ENCODE measurements at regions not wholly inside any gene's neighbourhood (a gene's known extent, or its start where the extent isn't known, plus 50 kb on each side); places are given as distances from the start of the nearest gene placed in this dataset.
A peak's percentile ranks its signal among the peaks of the same experiment; 100 is the strongest.

GRCh38 chr16:50467559-50467942 is 80.6 kb upstream of the NKD1 start:
- H3K9ac ChIP-seq (ENCODE audit: extremely low read depth, low read length, poor library complexity, severe bottlenecking): no peak overlapping the region
- H3K4me1 Mint-ChIP-seq: peaks cover 22% of the 10 kb centered on the region
- H3K27me3 Mint-ChIP-seq (ENCODE audit: insufficient read depth): peaks cover 42% of the 10 kb centered on the region

DNA sequence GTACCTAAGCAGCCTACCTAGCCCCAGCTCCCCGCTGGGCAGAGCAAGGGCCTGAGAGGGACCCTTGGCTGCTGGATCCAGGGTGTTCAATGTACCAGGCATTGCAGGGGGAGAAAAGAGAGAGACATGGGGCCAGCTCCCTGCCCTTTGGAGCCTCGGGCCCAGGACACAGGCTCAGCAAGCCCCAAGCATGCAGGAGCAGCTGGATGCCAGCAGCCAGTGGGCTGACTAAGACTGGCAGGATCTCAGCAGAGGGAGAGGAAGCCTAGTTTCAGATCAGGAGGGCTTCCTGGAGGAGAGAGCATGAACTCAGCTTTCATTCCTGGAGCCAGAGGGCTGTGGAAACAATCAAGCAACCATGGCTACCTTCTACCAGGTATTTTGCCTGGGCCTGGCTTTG is 82.0 kb upstream of the NKD1 start:
- peaks cover 9% of the 10 kb centered on the region for H3K4me1 ChIP-seq (ENCODE audit: control insufficient read depth, insufficient read depth, low read length)
- Mint-ChIP-seq H3K4me1 (peaks cover 22% of the 10 kb centered on the region), H3K27me3 (ENCODE audit: insufficient read depth) (peaks cover 44% of the 10 kb centered on the region), H3K4me3 (no peak overlapping the region), H3K9me3 (no peaks in the 10 kb centered on the region), H3K27ac (no peak overlapping the region), H3K36me3 (ENCODE audit: low read depth) (no peaks in the 10 kb centered on the region)
- no peaks in the 10 kb centered on the region for H3K27me3 ChIP-seq (ENCODE audit: control insufficient read depth, insufficient read depth, low read length, poor library complexity, severe bottlenecking)
- no peaks in the 10 kb centered on the region for H3K36me3 ChIP-seq (ENCODE audit: control insufficient read depth, insufficient read depth, low read length)
- no peak overlapping the region for H3K9ac ChIP-seq (ENCODE audit: extremely low read depth, low read length, poor library complexity, severe bottlenecking)
- TF ChIP-seq, protein P1, sequence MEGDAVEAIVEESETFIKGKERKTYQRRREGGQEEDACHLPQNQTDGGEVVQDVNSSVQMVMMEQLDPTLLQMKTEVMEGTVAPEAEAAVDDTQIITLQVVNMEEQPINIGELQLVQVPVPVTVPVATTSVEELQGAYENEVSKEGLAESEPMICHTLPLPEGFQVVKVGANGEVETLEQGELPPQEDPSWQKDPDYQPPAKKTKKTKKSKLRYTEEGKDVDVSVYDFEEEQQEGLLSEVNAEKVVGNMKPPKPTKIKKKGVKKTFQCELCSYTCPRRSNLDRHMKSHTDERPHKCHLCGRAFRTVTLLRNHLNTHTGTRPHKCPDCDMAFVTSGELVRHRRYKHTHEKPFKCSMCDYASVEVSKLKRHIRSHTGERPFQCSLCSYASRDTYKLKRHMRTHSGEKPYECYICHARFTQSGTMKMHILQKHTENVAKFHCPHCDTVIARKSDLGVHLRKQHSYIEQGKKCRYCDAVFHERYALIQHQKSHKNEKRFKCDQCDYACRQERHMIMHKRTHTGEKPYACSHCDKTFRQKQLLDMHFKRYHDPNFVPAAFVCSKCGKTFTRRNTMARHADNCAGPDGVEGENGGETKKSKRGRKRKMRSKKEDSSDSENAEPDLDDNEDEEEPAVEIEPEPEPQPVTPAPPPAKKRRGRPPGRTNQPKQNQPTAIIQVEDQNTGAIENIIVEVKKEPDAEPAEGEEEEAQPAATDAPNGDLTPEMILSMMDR (conservative IDR thresholded peaks at IDR 0.05): no peak
- no peak overlapping the region for H3K27ac ChIP-seq (ENCODE audit: low read depth, low read length)
- no peak overlapping the region for H3K4me3 ChIP-seq (ENCODE audit: low read length)
- 60 to 83% methylated on average over 1 to 2 of the region's 2 CpGs for WGBS, 2 experiments (ENCODE audit: insufficient coverage in 1 of 2, insufficient read length in 1 of 2)
- H3K9me3 ChIP-seq (ENCODE audit: control insufficient read depth, low read length): no peaks in the 10 kb centered on the region
- DNase-seq: peak; percentile 50

More at GRCh38 chr16:50467559-50467942, 80.6 kb upstream of the NKD1 start:
- H3K4me3 Mint-ChIP-seq: peak overlapping the region; percentile 46
- H3K36me3 ChIP-seq (ENCODE audit: control insufficient read depth, insufficient read depth, low read length): no peaks in the 10 kb centered on the region
- no peak overlapping the region for H3K27ac Mint-ChIP-seq
- 56 to 74% methylated on average over 8 to 13 of the region's 13 CpGs for WGBS, 2 experiments (ENCODE audit: insufficient coverage in 1 of 2, insufficient read length in 1 of 2)
- peaks cover 9% of the 10 kb centered on the region for H3K4me1 ChIP-seq (ENCODE audit: control insufficient read depth, insufficient read depth, low read length)
- no peaks in the 10 kb centered on the region for H3K9me3 Mint-ChIP-seq
- H3K9me3 ChIP-seq (ENCODE audit: control insufficient read depth, low read length): no peaks in the 10 kb centered on the region
- no peak overlapping the region for H3K27ac ChIP-seq (ENCODE audit: low read depth, low read length)
- TF ChIP-seq, protein P1 (conservative IDR thresholded peaks at IDR 0.05): no peak
- peak overlapping the region; percentile 65 for H3K4me3 ChIP-seq (ENCODE audit: low read length)
- no peaks in the 10 kb centered on the region for H3K36me3 Mint-ChIP-seq (ENCODE audit: low read depth)
- no peak for DNase-seq
- no peaks in the 10 kb centered on the region for H3K27me3 ChIP-seq (ENCODE audit: control insufficient read depth, insufficient read depth, low read length, poor library complexity, severe bottlenecking)

GRCh38 chr16:50464325-50465290 is 83.6 kb upstream of the NKD1 start:
- peak; percentile 75 for DNase-seq
- Mint-ChIP-seq H3K9me3 (no peaks in the 10 kb centered on the region), H3K4me1 (peaks cover 27% of the 10 kb centered on the region), H3K4me3 (no peak overlapping the region), H3K27ac (no peak overlapping the region), H3K27me3 (ENCODE audit: insufficient read depth) (peaks cover 43% of the 10 kb centered on the region), H3K36me3 (ENCODE audit: low read depth) (no peaks in the 10 kb centered on the region)
- H3K9me3 ChIP-seq (ENCODE audit: control insufficient read depth, low read length): no peaks in the 10 kb centered on the region
- 92 to 97% methylated on average over 10 to 16 of the region's 16 CpGs for WGBS, 2 experiments (ENCODE audit: insufficient coverage in 1 of 2, insufficient read length in 1 of 2)
- TF ChIP-seq, protein P1 (conservative IDR thresholded peaks at IDR 0.05): peak; percentile 76
- H3K36me3 ChIP-seq (ENCODE audit: control insufficient read depth, insufficient read depth, low read length): no peaks in the 10 kb centered on the region
- no peak overlapping the region for H3K9ac ChIP-seq (ENCODE audit: extremely low read depth, low read length, poor library complexity, severe bottlenecking)
- no peak overlapping the region for H3K4me3 ChIP-seq (ENCODE audit: low read length)
- no peaks in the 10 kb centered on the region for H3K27me3 ChIP-seq (ENCODE audit: control insufficient read depth, insufficient read depth, low read length, poor library complexity, severe bottlenecking)
- H3K4me1 ChIP-seq (ENCODE audit: control insufficient read depth, insufficient read depth, low read length): peaks cover 6% of the 10 kb centered on the region
- H3K27ac ChIP-seq (ENCODE audit: low read depth, low read length): no peak overlapping the region
